ENCODE measurements at regions not wholly inside any gene's neighbourhood (a gene's known extent, or its start where the extent isn't known, plus 50 kb on each side); places are given as distances from the start of the nearest gene placed in this dataset.
A peak's percentile ranks its signal among the peaks of the same experiment; 100 is the strongest.
"Not testable (repeated sequence)": the region's sequence is repeated elsewhere in the genome, so short reads cannot be mapped to it uniquely, and the experiment has no call there.

DNA sequence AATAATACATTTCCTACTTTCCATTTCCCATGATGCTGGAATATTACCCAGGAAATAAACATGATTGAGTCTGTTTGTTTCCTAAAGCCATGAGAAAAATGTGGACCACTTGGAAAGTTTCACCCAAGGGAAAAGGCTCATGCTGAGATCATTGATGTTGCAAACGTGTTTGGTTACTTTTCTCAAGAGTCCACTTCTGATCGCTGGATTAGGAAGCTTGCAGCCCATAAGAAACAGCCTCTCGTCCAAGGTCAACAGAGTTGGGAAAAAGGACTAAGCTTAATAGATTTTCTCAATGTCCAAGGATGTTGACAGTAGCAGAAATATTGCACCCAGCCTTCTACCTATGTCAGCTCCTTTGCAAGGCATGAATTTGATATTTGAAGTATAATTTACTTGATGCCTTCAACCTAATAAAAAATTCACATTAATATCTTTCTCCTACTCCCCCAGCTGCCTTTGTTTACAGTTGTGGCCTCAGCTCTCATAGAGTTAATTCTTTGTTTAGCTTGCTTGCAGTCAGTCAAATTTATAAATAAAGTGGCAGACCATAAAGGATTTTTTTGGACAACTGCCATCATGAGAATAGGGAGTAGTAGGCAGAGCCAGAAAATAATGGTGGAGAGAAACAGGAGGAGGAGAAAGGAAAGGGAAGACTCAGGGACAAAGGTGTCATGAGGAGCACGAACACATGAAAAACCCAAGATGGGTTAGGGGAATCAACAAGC is 65.6 kb upstream of the BLTP1 start:
- Histone ChIP-seq H3K4me3 (no peak overlapping the region), H3K27me3 (ENCODE audit: insufficient read depth in 3 of 3, low read length in 2 of 3) (no peaks in the 10 kb centered on the region), H3K36me3 (ENCODE audit: insufficient read depth in 1 of 2, low read depth in 1 of 2) (no peaks in the 10 kb centered on the region), H3K4me1 (no peaks in the 10 kb centered on the region), H3K9me3 (no peaks in the 10 kb centered on the region), H3K27ac (no peak overlapping the region)
- DNase-seq = no peak
- ATAC-seq = no peak
- 33 to 35% (median 33%) methylated on average over 4 of the region's 4 CpGs for WGBS, 3 donors
- intact Hi-C loops (cut with DNase I) = no loop called here
- no peak for TF ChIP-seq CTCF (IDR thresholded peaks at IDR 0.05)

GRCh38 chr4:122083989-122084388 is 68.1 kb upstream of the BLTP1 start:
- Histone ChIP-seq H3K4me3 (no peak overlapping the region), H3K9me3 (no peaks in the 10 kb centered on the region), H3K36me3 (ENCODE audit: insufficient read depth in 1 of 2, low read depth in 1 of 2) (no peaks in the 10 kb centered on the region), H3K4me1 (no peaks in the 10 kb centered on the region), H3K27me3 (ENCODE audit: insufficient read depth in 3 of 3, low read length in 2 of 3) (no peaks in the 10 kb centered on the region), H3K27ac (no peak overlapping the region)
- DNase-seq = no peak
- no peak for TF ChIP-seq CTCF (IDR thresholded peaks at IDR 0.05)
- no peak for ATAC-seq
- 9 to 39% (median 14%) methylated on average over 1 of the region's 1 CpG for WGBS, 3 donors
- intact Hi-C loops (cut with DNase I) = no loop called here

GRCh38 chr4:122083351-122083750 is 68.8 kb upstream of the BLTP1 start:
- TF ChIP-seq CTCF (IDR thresholded peaks at IDR 0.05) = no peak
- no peak for ATAC-seq
- 84 to 97% (median 95%) methylated on average over 1 of the region's 1 CpG for WGBS, 3 donors

GRCh38 chr4:122082661-122083060 is 69.5 kb upstream of the BLTP1 start:
- DNase-seq (no peak), ATAC-seq (no peak)
- intact Hi-C loops (cut with DNase I) = no loop called here
- no peak for TF ChIP-seq CTCF (IDR thresholded peaks at IDR 0.05)
- Histone ChIP-seq H3K27ac (no peak overlapping the region), H3K27me3 (ENCODE audit: insufficient read depth in 3 of 3, low read length in 2 of 3) (no peaks in the 10 kb centered on the region), H3K36me3 (ENCODE audit: insufficient read depth in 1 of 2, low read depth in 1 of 2) (no peaks in the 10 kb centered on the region), H3K4me3 (no peak overlapping the region), H3K4me1 (no peaks in the 10 kb centered on the region), H3K9me3 (no peaks in the 10 kb centered on the region)
- 68 to 81% (median 71%) methylated on average over 1 of the region's 1 CpG for WGBS, 3 donors

More at GRCh38 chr4:122083351-122083750, 68.8 kb upstream of the BLTP1 start:
- Histone ChIP-seq H3K4me3 (no peak overlapping the region), H3K27me3 (ENCODE audit: insufficient read depth in 3 of 3, low read length in 2 of 3) (no peaks in the 10 kb centered on the region), H3K36me3 (ENCODE audit: insufficient read depth in 1 of 2, low read depth in 1 of 2) (no peaks in the 10 kb centered on the region), H3K4me1 (no peaks in the 10 kb centered on the region), H3K27ac (no peak overlapping the region), H3K9me3 (no peaks in the 10 kb centered on the region)
- intact Hi-C loops (cut with DNase I) = no loop called here
- DNase-seq = no peak

- H3K27me3 ChIP-seq (ENCODE audit: insufficient read depth in 3 of 3, low read length in 2 of 3); H3K4me3 ChIP-seq; H3K9me3 ChIP-seq; H3K27ac ChIP-seq; intact Hi-C loops (cut with DNase I); H3K36me3 ChIP-seq (ENCODE audit: insufficient read depth in 1 of 2, low read depth in 1 of 2); DNase-seq; H3K4me1 ChIP-seq: not testable (repeated sequence)
- 38 to 55% (median 44%) methylated on average over 6 of the region's 6 CpGs for WGBS, 3 donors
- peak; percentile 95 to 100 (median 99) for ATAC-seq
Observed at GRCh38 chr4:122077653-122078052, 74.5 kb upstream of the BLTP1 start.

DNA sequence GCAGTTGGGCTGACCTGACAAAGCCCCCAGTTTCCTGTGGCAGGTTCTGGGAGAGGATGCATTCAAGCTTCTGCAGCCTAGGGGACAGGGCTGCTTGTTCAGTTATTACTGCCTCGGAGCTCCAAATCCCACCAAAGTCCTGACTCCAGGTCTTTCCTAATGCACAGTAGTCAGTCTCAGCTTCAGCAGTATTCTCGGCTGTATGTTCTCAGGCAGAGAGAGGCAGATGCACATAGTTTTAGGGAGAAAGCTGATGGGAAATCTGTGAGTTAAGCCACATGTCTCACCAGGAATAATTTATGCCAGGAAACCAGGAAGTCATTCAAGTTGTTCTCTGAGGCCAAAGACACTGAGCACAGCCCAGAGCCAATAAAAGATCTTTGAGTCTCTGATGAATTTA is 75.3 kb upstream of the BLTP1 start:
- intact Hi-C loops (cut with DNase I); H3K9me3 ChIP-seq; H3K27me3 ChIP-seq (ENCODE audit: insufficient read depth in 3 of 3, low read length in 2 of 3); H3K4me3 ChIP-seq; H3K4me1 ChIP-seq; H3K36me3 ChIP-seq (ENCODE audit: insufficient read depth in 1 of 2, low read depth in 1 of 2); DNase-seq; H3K27ac ChIP-seq: not testable (repeated sequence)
- peak in 2 of 4 donors; percentile 24 to 41 for ATAC-seq
- WGBS, 3 donors = 0 to 16% (median 5%) methylated on average over 1 to 2 of the region's 2 CpGs
